ENCODE measurements at regions not wholly inside any gene's neighbourhood (a gene's known extent, or its start where the extent isn't known, plus 50 kb on each side); places are given as distances from the start of the nearest gene placed in this dataset.

GRCh38 chr9:126025991-126026390 lies 278.8 kb downstream of the PBX3 start:
- TF ChIP-seq POLR2A (IDR thresholded peaks at IDR 0.05; ENCODE audit: low read length) (no peak), GATA1 (IDR thresholded peaks at IDR 0.05; ENCODE audit: low read depth, low read length) (no peak)

Data from erythroblast (primary cell).